ENCODE measurements at regions not wholly inside any gene's neighbourhood (a gene's known extent, or its start where the extent isn't known, plus 50 kb on each side); places are given as distances from the start of the nearest gene placed in this dataset.

- no peak for TF ChIP-seq CTCF (IDR thresholded peaks at IDR 0.05 in 4 of 5, conservative IDR thresholded peaks at IDR 0.05 in 1 of 5)
- no peak for TF ChIP-seq POLR2A (IDR thresholded peaks at IDR 0.05)
Measured at GRCh38 chr19:28636016-28636629, 576.8 kb downstream of the UQCRFS1 start.

Data from gastrocnemius medialis (tissue), 4 donors.